ENCODE measurements at regions not wholly inside any gene's neighbourhood (a gene's known extent, or its start where the extent isn't known, plus 50 kb on each side); places are given as distances from the start of the nearest gene placed in this dataset.

DNA sequence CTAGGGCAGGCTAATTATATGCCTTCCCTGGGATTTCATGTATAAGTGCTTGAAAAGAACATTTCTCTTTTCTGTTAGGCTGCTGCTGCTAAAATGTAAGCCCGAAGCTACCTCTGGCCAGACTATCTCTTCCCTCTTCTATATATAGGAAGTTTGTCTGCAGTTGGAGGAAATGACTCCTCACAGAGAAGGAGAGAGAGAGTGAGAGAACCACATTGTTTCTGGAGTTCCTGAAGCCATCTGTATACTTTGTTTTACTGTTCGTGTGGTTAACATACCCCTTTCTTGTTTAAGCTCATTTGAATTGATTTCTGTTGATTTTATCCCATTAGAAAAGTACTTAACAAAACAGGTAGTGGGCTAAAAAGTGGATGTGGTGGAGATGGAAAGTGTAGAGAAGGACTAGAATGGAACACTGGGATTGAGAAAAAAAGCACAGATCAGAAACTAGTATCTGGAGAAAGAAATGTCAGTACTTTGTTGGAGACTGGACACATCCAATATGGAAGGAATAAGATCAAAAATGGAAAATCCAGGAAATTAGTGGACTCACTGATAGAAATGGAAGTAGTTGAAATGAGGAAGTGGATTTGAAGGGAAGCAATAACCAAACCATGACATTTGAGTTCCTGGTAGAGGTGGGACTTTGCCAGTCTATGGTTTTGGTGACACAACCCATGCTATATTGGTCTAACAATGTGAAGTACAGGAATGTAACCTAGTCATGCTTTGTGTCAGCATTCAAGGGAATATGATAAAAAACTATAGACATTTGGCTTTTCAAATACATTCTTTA, 112.6 kb downstream of the TMA16 start:
- no peak for TF ChIP-seq POLR2A (IDR thresholded peaks at IDR 0.05; ENCODE audit: extremely low read depth, insufficient read length)
- TF ChIP-seq, protein P1, sequence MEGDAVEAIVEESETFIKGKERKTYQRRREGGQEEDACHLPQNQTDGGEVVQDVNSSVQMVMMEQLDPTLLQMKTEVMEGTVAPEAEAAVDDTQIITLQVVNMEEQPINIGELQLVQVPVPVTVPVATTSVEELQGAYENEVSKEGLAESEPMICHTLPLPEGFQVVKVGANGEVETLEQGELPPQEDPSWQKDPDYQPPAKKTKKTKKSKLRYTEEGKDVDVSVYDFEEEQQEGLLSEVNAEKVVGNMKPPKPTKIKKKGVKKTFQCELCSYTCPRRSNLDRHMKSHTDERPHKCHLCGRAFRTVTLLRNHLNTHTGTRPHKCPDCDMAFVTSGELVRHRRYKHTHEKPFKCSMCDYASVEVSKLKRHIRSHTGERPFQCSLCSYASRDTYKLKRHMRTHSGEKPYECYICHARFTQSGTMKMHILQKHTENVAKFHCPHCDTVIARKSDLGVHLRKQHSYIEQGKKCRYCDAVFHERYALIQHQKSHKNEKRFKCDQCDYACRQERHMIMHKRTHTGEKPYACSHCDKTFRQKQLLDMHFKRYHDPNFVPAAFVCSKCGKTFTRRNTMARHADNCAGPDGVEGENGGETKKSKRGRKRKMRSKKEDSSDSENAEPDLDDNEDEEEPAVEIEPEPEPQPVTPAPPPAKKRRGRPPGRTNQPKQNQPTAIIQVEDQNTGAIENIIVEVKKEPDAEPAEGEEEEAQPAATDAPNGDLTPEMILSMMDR (IDR thresholded peaks at IDR 0.05; ENCODE audit: low read depth, low read length), result no peak
- H3K4me3 ChIP-seq (ENCODE audit: low read depth, low read length), result no peak overlapping the region

DNA sequence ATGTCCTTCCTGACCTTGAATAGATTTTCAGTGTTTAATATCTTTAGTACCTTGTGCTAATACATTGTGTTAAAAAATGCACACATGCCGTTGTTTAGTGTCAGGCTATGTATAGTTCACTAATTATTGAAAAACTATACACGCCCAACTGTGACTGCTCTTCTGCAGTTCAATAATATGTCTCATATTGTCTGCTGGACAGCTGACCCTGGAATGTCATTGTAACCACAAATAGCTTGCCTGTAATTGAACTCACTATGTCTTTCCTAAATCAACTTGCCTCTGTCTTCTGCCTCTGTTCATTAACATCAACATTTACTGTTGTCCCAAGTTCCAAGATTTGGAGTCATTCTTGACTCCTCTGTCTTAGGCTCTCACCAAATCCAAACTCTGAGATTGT, 114.5 kb downstream of the TMA16 start:
- DNase-seq (ENCODE audit: low read depth), result no peak
- TF ChIP-seq, protein P2, sequence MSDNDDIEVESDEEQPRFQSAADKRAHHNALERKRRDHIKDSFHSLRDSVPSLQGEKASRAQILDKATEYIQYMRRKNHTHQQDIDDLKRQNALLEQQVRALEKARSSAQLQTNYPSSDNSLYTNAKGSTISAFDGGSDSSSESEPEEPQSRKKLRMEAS (IDR thresholded peaks at IDR 0.05; ENCODE audit: low read depth, low read length), result no peak
- no peak for TF ChIP-seq MYC (IDR thresholded peaks at IDR 0.05; ENCODE audit: low read depth, low read length)
- TF ChIP-seq POLR2A (IDR thresholded peaks at IDR 0.05; ENCODE audit: extremely low read depth, insufficient read length), result no peak
- TF ChIP-seq, protein P1 (IDR thresholded peaks at IDR 0.05; ENCODE audit: low read depth, low read length), result no peak
- no peak overlapping the region for H3K4me3 ChIP-seq (ENCODE audit: low read depth, low read length)

More for the DNA sequence above, 112.6 kb downstream of the TMA16 start:
- DNase-seq (ENCODE audit: low read depth), result no peak

DNA sequence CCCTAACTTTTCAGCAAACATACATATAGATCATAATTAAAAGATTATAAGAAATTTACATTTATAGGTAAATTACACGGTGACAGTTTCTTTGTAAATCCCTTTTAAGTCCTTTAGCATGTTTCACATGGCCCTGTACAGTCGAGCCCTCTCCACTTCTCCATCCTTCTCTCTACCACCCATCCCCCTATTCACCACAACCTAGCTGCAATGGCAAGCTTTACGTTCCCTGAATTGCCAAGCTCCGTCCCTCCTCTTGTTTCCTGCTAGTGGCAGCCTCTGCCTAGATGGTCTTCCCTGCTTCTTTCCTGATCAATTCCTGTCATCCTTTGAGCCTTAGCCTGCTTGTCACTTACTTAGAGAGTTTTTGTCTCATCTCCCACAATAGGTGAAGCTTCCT, 116.2 kb downstream of the TMA16 start:
- no peak for DNase-seq (ENCODE audit: low read depth)
- no peak for TF ChIP-seq MYC (IDR thresholded peaks at IDR 0.05; ENCODE audit: low read depth, low read length)
- TF ChIP-seq, protein P1 (IDR thresholded peaks at IDR 0.05; ENCODE audit: low read depth, low read length), result no peak
- TF ChIP-seq, protein P2 (IDR thresholded peaks at IDR 0.05; ENCODE audit: low read depth, low read length), result no peak
- no peak for TF ChIP-seq POLR2A (IDR thresholded peaks at IDR 0.05; ENCODE audit: extremely low read depth, insufficient read length)
- no peak overlapping the region for H3K4me3 ChIP-seq (ENCODE audit: low read depth, low read length)

DNA sequence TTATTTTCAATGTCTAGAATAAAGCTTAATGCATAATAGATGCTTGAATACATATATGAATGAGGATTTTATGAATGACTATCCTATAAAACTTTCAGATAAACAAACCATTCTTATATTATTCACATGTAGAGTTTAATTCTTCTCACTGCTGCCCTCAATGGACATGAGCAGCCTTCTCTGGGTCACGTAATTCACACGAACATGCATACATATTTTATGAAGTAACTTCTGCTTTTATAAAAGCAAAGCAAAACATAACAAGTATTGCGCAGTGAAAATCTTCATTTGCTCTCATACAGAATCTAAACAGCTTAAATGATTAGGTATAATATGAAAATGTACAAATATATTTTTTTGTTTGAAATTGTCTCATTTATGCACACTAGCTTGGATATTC, 116.7 kb downstream of the TMA16 start:
- peak; percentile 8 for DNase-seq (ENCODE audit: low read depth)
- TF ChIP-seq, protein P1 (IDR thresholded peaks at IDR 0.05; ENCODE audit: low read depth, low read length), result no peak
- TF ChIP-seq, protein P2 (IDR thresholded peaks at IDR 0.05; ENCODE audit: low read depth, low read length), result no peak
- TF ChIP-seq MYC (IDR thresholded peaks at IDR 0.05; ENCODE audit: low read depth, low read length) (no peak), POLR2A (IDR thresholded peaks at IDR 0.05; ENCODE audit: extremely low read depth, insufficient read length) (no peak)
- no peak overlapping the region for H3K4me3 ChIP-seq (ENCODE audit: low read depth, low read length)

DNA sequence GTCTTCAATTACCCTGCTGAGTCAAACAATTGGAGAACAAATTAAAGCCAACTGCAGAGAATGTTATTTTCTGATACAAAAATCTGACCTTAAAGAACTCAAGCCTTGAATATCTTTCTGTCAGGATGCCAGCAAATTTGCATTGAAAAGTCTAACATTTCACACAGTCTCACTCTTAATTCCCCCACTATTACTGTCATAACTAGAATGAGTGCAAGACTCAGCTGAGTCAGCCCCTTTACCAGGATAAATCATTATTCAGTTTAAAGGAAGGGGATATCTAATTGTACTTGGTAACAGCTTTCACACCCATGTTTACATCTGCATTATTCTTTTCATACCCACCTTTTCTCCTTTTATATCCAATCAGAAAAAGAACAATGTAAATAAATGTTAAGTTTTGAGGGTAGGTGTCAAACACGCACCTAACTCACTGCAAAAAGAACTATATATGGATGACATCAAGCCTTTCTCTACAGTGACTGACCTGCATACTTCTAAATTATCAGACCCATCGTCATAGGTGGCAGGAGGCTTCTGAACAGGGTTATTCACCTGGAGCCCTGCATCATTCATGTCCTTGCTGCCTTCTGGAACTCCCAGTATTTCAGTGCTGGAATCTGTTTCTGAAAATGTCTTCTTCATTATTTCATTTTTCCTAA, 117.4 kb downstream of the TMA16 start:
- DNase-seq (ENCODE audit: low read depth), result no peak
- H3K4me3 ChIP-seq (ENCODE audit: low read depth, low read length), result no peak overlapping the region
- TF ChIP-seq, protein P1 (IDR thresholded peaks at IDR 0.05; ENCODE audit: low read depth, low read length), result no peak
- TF ChIP-seq POLR2A (IDR thresholded peaks at IDR 0.05; ENCODE audit: extremely low read depth, insufficient read length), result no peak
- TF ChIP-seq, protein P2 (IDR thresholded peaks at IDR 0.05; ENCODE audit: low read depth, low read length), result no peak
- TF ChIP-seq MYC (IDR thresholded peaks at IDR 0.05; ENCODE audit: low read depth, low read length), result no peak

Measured in NB4 (cell line).